ENCODE measurements at regions not wholly inside any gene's neighbourhood (a gene's known extent, or its start where the extent isn't known, plus 50 kb on each side); places are given as distances from the start of the nearest gene placed in this dataset.

DNA sequence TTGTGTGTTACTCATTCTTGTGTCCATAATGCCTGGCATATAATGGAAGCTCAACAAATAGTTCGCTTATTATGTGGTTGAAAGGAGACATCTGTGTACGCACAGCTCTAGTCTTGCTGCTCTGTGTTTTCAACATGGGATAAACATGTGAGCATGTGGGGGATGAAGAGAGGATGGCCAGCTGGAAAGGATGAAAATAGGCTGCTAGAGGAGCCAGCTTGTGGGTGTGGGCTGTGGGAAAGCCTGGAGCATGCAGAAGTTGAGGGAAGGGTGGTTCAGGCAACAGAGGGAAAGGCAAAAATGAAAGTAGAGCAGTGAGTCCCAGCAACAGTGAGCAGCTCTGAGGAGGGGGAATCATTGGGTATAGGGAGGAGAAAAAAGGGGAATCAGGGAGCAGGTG lies 324.6 kb upstream of the CDH11 start:
- TF ChIP-seq GATA2 (IDR thresholded peaks at IDR 0.05; ENCODE audit: low read depth, low read length) (no peak), GATA3 (IDR thresholded peaks at IDR 0.05; ENCODE audit: low read depth, low read length) (no peak)
